Activated CD8-positive, alpha-beta T cell treated with anti-CD3 and anti-CD28 coated beads, Interleukin-2, amount 10 ng/mL, durations not matched to agents 7 days and 5 days (primary cell): ENCODE measurements at regions not wholly inside any gene's neighbourhood (a gene's known extent, or its start where the extent isn't known, plus 50 kb on each side); places are given as distances from the start of the nearest gene placed in this dataset.

Experiments
- ATAC-seq: fragments of 150-1000 bp; cut with Tn5 transposase; one replicate; pipeline ENCODE4 v1.10.0; 2021; ENCODE audit warnings: moderate library complexity
- CTCF ChIA-PET: fragments of 350-600 bp; sonication (Branson Sonifier 250); formaldehyde crosslinking; loops from one replicate; lab custom pipeline; 2021; ENCODE audit warnings: antibody characterized with exemption; lab: Charles Lee
- POLR2A ChIA-PET: fragments of 350-600 bp; sonication (Branson Sonifier 250); formaldehyde crosslinking; loops from one replicate; lab custom pipeline; 2021; ENCODE audit warnings: antibody characterized with exemption; lab: Charles Lee
- DNase-seq: peaks from one replicate; pipeline ENCODE4 v3.0.0-alpha.2; 2020
- H3K27ac Mint-ChIP-seq: one replicate; pipeline ENCODE4 v1.8.0; 2021; ENCODE audit warnings: mild to moderate bottlenecking, mixed read lengths
- H3K27me3 Mint-ChIP-seq: one replicate; pipeline ENCODE4 v1.8.0; 2021; ENCODE audit warnings: low read depth, mixed read lengths
- H3K36me3 Mint-ChIP-seq: one replicate; pipeline ENCODE4 v1.8.0; 2021; ENCODE audit warnings: low read depth, mixed read lengths
- H3K4me1 Mint-ChIP-seq: one replicate; pipeline ENCODE4 v1.8.0; 2021; ENCODE audit warnings: low read depth, mixed read lengths
- H3K4me3 Mint-ChIP-seq: one replicate; pipeline ENCODE4 v1.8.0; 2021; ENCODE audit warnings: mild to moderate bottlenecking, mixed read lengths
- H3K9me3 Mint-ChIP-seq: one replicate; pipeline ENCODE4 v1.8.0; 2022; ENCODE audit warnings: mixed read lengths; ENCODE audit not compliant: insufficient read depth

GRCh38 chr2:22703286-22703920 lies 681.6 kb upstream of the KLHL29 start:
- no peak overlapping the region for H3K27ac Mint-ChIP-seq
- H3K27me3 Mint-ChIP-seq, result no peaks in the 10 kb centered on the region
- ChIA-PET POLR2A (no interaction called here), CTCF (no interaction called here)
- H3K36me3 Mint-ChIP-seq, result no peaks in the 10 kb centered on the region
- no peak overlapping the region for H3K4me3 Mint-ChIP-seq
- H3K4me1 Mint-ChIP-seq, result no peaks in the 10 kb centered on the region
- no peak for ATAC-seq
- DNase-seq, result no peak
- H3K9me3 Mint-ChIP-seq, result peaks cover 12% of the 10 kb centered on the region

GRCh38 chr2:22719396-22719795 lies 665.6 kb upstream of the KLHL29 start:
- Mint-ChIP-seq H3K4me3 (no peak overlapping the region), H3K36me3 (no peaks in the 10 kb centered on the region), H3K9me3 (peaks cover 12% of the 10 kb centered on the region), H3K27ac (no peak overlapping the region), H3K27me3 (no peaks in the 10 kb centered on the region), H3K4me1 (no peaks in the 10 kb centered on the region)
- POLR2A ChIA-PET, result no interaction called here
- ATAC-seq (no peak), DNase-seq (no peak)
- CTCF ChIA-PET, result no interaction called here

- Mint-ChIP-seq H3K27me3 (no peaks in the 10 kb centered on the region), H3K9me3 (peaks cover 6% of the 10 kb centered on the region), H3K27ac (no peak overlapping the region), H3K4me3 (no peak overlapping the region), H3K36me3 (no peaks in the 10 kb centered on the region), H3K4me1 (no peaks in the 10 kb centered on the region)
- DNase-seq (no peak), ATAC-seq (no peak)
- ChIA-PET CTCF (no interaction called here), POLR2A (no interaction called here)
Measured at GRCh38 chr2:22729466-22729865, 655.5 kb upstream of the KLHL29 start.

- no peaks in the 10 kb centered on the region for H3K9me3 Mint-ChIP-seq
- ATAC-seq (no peak), DNase-seq (no peak)
- no peak overlapping the region for H3K4me3 Mint-ChIP-seq
- ChIA-PET CTCF (no interaction called here), POLR2A (no interaction called here)
- no peak overlapping the region for H3K27ac Mint-ChIP-seq
- no peaks in the 10 kb centered on the region for H3K36me3 Mint-ChIP-seq
- no peaks in the 10 kb centered on the region for H3K4me1 Mint-ChIP-seq
- no peaks in the 10 kb centered on the region for H3K27me3 Mint-ChIP-seq
Measured at GRCh38 chr2:22734373-22735045, 650.5 kb upstream of the KLHL29 start.

GRCh38 chr2:22737144-22737543 lies 647.8 kb upstream of the KLHL29 start:
- H3K27ac Mint-ChIP-seq, result no peak overlapping the region
- H3K4me3 Mint-ChIP-seq, result no peak overlapping the region
- no peaks in the 10 kb centered on the region for H3K36me3 Mint-ChIP-seq
- no peaks in the 10 kb centered on the region for H3K4me1 Mint-ChIP-seq
- no peaks in the 10 kb centered on the region for H3K9me3 Mint-ChIP-seq
- ChIA-PET CTCF (interaction anchor here (1.2 kb wide), 1 partner anchor 9 kb away, joined by 4 read pairs; no protein-coding TSS in a partner anchor), POLR2A (no interaction called here)
- DNase-seq (no peak), ATAC-seq (no peak)
- no peaks in the 10 kb centered on the region for H3K27me3 Mint-ChIP-seq

- H3K9me3 Mint-ChIP-seq, result no peaks in the 10 kb centered on the region
- POLR2A ChIA-PET, result no interaction called here
- CTCF ChIA-PET, result no interaction called here
- no peaks in the 10 kb centered on the region for H3K27me3 Mint-ChIP-seq
- no peak overlapping the region for H3K4me3 Mint-ChIP-seq
- no peak overlapping the region for H3K27ac Mint-ChIP-seq
- H3K36me3 Mint-ChIP-seq, result no peaks in the 10 kb centered on the region
- DNase-seq (no peak), ATAC-seq (no peak)
- H3K4me1 Mint-ChIP-seq, result no peaks in the 10 kb centered on the region
Measured at GRCh38 chr2:22741216-22741615, 643.8 kb upstream of the KLHL29 start.

GRCh38 chr2:22748909-22749308 lies 636.1 kb upstream of the KLHL29 start:
- CTCF ChIA-PET, result no interaction called here
- POLR2A ChIA-PET, result no interaction called here
- Mint-ChIP-seq H3K27ac (no peak overlapping the region), H3K9me3 (no peaks in the 10 kb centered on the region), H3K4me1 (no peaks in the 10 kb centered on the region), H3K27me3 (no peaks in the 10 kb centered on the region), H3K4me3 (no peak overlapping the region), H3K36me3 (no peaks in the 10 kb centered on the region)
- no peak for DNase-seq
- no peak for ATAC-seq

- Mint-ChIP-seq H3K4me3 (no peak overlapping the region), H3K9me3 (no peaks in the 10 kb centered on the region), H3K27ac (no peak overlapping the region), H3K36me3 (no peaks in the 10 kb centered on the region), H3K4me1 (no peaks in the 10 kb centered on the region), H3K27me3 (no peaks in the 10 kb centered on the region)
- DNase-seq (no peak), ATAC-seq (no peak)
- ChIA-PET POLR2A (no interaction called here), CTCF (no interaction called here)
Measured at GRCh38 chr2:22753476-22753875, 631.5 kb upstream of the KLHL29 start.

GRCh38 chr2:22756276-22757043 lies 628.5 kb upstream of the KLHL29 start:
- CTCF ChIA-PET, result no interaction called here
- no peaks in the 10 kb centered on the region for H3K27me3 Mint-ChIP-seq
- DNase-seq (no peak), ATAC-seq (no peak)
- POLR2A ChIA-PET, result no interaction called here
- H3K4me1 Mint-ChIP-seq, result no peaks in the 10 kb centered on the region
- H3K4me3 Mint-ChIP-seq, result no peak overlapping the region
- H3K9me3 Mint-ChIP-seq, result no peaks in the 10 kb centered on the region
- H3K27ac Mint-ChIP-seq, result no peak overlapping the region
- no peaks in the 10 kb centered on the region for H3K36me3 Mint-ChIP-seq

- Mint-ChIP-seq H3K27ac (no peak overlapping the region), H3K27me3 (no peaks in the 10 kb centered on the region), H3K4me3 (no peak overlapping the region), H3K36me3 (no peaks in the 10 kb centered on the region), H3K9me3 (no peaks in the 10 kb centered on the region), H3K4me1 (no peaks in the 10 kb centered on the region)
- no peak for DNase-seq
- ChIA-PET CTCF (no interaction called here), POLR2A (no interaction called here)
- no peak for ATAC-seq
Measured at GRCh38 chr2:22769497-22769896, 615.5 kb upstream of the KLHL29 start.

GRCh38 chr2:22784566-22784965 lies 600.4 kb upstream of the KLHL29 start:
- ATAC-seq, result no peak
- H3K4me3 Mint-ChIP-seq, result no peak overlapping the region
- CTCF ChIA-PET, result no interaction called here
- no peaks in the 10 kb centered on the region for H3K9me3 Mint-ChIP-seq
- no peaks in the 10 kb centered on the region for H3K27me3 Mint-ChIP-seq
- POLR2A ChIA-PET, result no interaction called here
- no peak for DNase-seq
- no peak overlapping the region for H3K27ac Mint-ChIP-seq
- no peaks in the 10 kb centered on the region for H3K36me3 Mint-ChIP-seq
- H3K4me1 Mint-ChIP-seq, result no peaks in the 10 kb centered on the region

- no peak overlapping the region for H3K4me3 Mint-ChIP-seq
- CTCF ChIA-PET, result no interaction called here
Measured at GRCh38 chr2:22786817-22787216, 598.2 kb upstream of the KLHL29 start.

More at GRCh38 chr2:22786817-22787216, 598.2 kb upstream of the KLHL29 start:
- no peak for ATAC-seq
- POLR2A ChIA-PET, result no interaction called here
- H3K4me1 Mint-ChIP-seq, result no peaks in the 10 kb centered on the region
- H3K27me3 Mint-ChIP-seq, result no peaks in the 10 kb centered on the region
- no peaks in the 10 kb centered on the region for H3K36me3 Mint-ChIP-seq
- H3K9me3 Mint-ChIP-seq, result no peaks in the 10 kb centered on the region
- DNase-seq, result no peak
- H3K27ac Mint-ChIP-seq, result no peak overlapping the region
